Stomach (tissue), 8 donors: ENCODE measurements at regions not wholly inside any gene's neighbourhood (a gene's known extent, or its start where the extent isn't known, plus 50 kb on each side); places are given as distances from the start of the nearest gene placed in this dataset.

ENCODE experiments used
- DNase-seq, 2 donors: peaks; one replicate each; pipeline versions ENCODE4 v3.0.0 to v3.0.0-alpha.2; 2013 to 2019
- H3K27ac ChIP-seq, 5 donors: fragments of 200-600 bp in 4 of 5; sonication (generic) in 4 of 5; one replicate each; pipeline ENCODE4 v1.5.1; 2013 to 2019; ENCODE audit warnings: mild to moderate bottlenecking in 1 of 5, moderate library complexity in 1 of 5
- H3K27me3 ChIP-seq, 3 donors: fragments of 200-600 bp; sonication (generic); one replicate each; pipeline ENCODE4 v1.5.1; 2017 to 2019; ENCODE audit warnings: mixed run types in 1 of 3
- H3K36me3 ChIP-seq, 4 donors: fragments of 200-600 bp; sonication (generic); 1 replicate in 3 of 4; 2 replicates in 1 of 4; pipeline ENCODE4 v1.5.1; 2016 to 2019
- H3K4me1 ChIP-seq, 4 donors: fragments of 200-600 bp; sonication (generic); one replicate each; pipeline ENCODE4 v1.5.1; 2016 to 2019
- H3K4me3 ChIP-seq, 4 donors: fragments of 200-600 bp; sonication (generic) in 3 of 4; one replicate each; pipeline ENCODE4 v1.5.1; 2016 to 2019; ENCODE audit warnings: mild to moderate bottlenecking in 1 of 4
- H3K9me3 ChIP-seq, 4 donors: fragments of 200-600 bp; sonication (generic); one replicate each; pipeline ENCODE4 v1.5.1; 2016 to 2019
- EP300 ChIP-seq: sonication (generic); formaldehyde crosslinking; IDR thresholded peaks from one replicate; pipeline ENCODE4 v1.6.1; 2017; ENCODE audit warnings: antibody characterized with exemption
- POLR2A ChIP-seq, 4 donors: fragments of 450-650 bp; IDR thresholded peaks; one replicate each; pipeline ENCODE4 v1.6.1; 2016; ENCODE audit warnings: antibody characterized with exemption in 4 of 4, control low read depth in 2 of 4, mild to moderate bottlenecking in 1 of 4, moderate library complexity in 1 of 4
- POLR2AphosphoS5 ChIP-seq, 3 donors: sonication (generic); formaldehyde crosslinking; IDR thresholded peaks; one replicate each; pipeline ENCODE4 v1.6.1; 2016; ENCODE audit warnings: antibody characterized with exemption in 3 of 3
- WGBS, 5 donors: extraction: QIAGEN DNeasy Blood & Tissue Kit in 3 of 5; methylation state at CpG; one replicate each; pipeline versions ENCODE4 v1.1.5 to v1.1.7; 2013 to 2018; 5-methylcytosine and 5-hydroxymethylcytosine counted together
- intact Hi-C: fragments of 100-400 bp; cut with DNase I; formaldehyde crosslinking; loops from one replicate; pipeline ENCODE4 v1.15.1; 2023; ENCODE audit warnings: low total_unique reads
- TF ChIP-seq, protein P1 (sequence below), 7 experiments: fragments of 450-650 bp in 4 of 7; fragments of 200-600 bp in 3 of 7; sonication (generic) in 3 of 7; IDR thresholded peaks; one replicate each; pipeline ENCODE4 v1.5.1; 2016 to 2019; ENCODE audit warnings: antibody characterized with exemption in 7 of 7, control low read depth in 2 of 7, mild to moderate bottlenecking in 1 of 7
- donor health status: healthy with polysubstance abuse.
- donor health status: Bipolar disorder and iron deficiency.
- donor health status: healthy.

GRCh38 chr14:84532016-84532415 lies 997.9 kb upstream of the FLRT2 start:
- no peaks in the 10 kb centered on the region for H3K9me3 ChIP-seq
- intact Hi-C loops, result no loop called here

DNA sequence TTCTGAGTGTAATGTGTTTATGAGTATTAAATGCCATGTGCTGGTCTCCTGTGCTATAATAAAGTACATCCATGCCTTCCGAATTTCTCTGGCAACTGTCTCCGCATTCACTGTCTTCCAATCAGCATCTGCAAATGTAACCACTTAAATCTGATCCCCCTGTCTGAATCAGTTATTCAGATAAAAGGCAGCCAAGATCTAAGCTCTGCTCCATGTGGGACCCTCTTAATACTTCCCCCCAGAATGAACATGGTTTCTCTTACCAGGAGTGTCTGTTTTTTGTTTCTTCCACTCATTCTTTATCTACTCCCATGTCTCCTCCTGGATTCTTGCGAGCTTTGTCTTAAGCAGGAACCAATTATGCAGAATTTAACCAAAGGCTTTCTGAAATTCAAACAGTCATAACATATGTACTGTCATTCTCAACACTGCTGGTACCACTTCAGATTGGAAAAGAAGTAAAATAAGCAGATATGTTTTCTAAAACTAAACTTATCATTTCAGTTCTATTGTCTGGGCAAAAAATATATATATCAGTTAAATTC lies 996.7 kb upstream of the FLRT2 start:
- DNase-seq, result no peak
- H3K36me3 ChIP-seq, result no peaks in the 10 kb centered on the region
- H3K4me3 ChIP-seq, result no peak overlapping the region
- TF ChIP-seq EP300, result no peak
- no peak for TF ChIP-seq POLR2A (IDR thresholded peaks at IDR 0.05)
- no peak for TF ChIP-seq POLR2AphosphoS5 (IDR thresholded peaks at IDR 0.05)
- TF ChIP-seq, protein P1, sequence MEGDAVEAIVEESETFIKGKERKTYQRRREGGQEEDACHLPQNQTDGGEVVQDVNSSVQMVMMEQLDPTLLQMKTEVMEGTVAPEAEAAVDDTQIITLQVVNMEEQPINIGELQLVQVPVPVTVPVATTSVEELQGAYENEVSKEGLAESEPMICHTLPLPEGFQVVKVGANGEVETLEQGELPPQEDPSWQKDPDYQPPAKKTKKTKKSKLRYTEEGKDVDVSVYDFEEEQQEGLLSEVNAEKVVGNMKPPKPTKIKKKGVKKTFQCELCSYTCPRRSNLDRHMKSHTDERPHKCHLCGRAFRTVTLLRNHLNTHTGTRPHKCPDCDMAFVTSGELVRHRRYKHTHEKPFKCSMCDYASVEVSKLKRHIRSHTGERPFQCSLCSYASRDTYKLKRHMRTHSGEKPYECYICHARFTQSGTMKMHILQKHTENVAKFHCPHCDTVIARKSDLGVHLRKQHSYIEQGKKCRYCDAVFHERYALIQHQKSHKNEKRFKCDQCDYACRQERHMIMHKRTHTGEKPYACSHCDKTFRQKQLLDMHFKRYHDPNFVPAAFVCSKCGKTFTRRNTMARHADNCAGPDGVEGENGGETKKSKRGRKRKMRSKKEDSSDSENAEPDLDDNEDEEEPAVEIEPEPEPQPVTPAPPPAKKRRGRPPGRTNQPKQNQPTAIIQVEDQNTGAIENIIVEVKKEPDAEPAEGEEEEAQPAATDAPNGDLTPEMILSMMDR (IDR thresholded peaks at IDR 0.05), result no peak
- H3K27me3 ChIP-seq, result no peaks in the 10 kb centered on the region
- no peak overlapping the region for H3K27ac ChIP-seq
- intact Hi-C loops, result no loop called here
- H3K4me1 ChIP-seq, result no peaks in the 10 kb centered on the region
- H3K9me3 ChIP-seq, result no peaks in the 10 kb centered on the region
- WGBS, 5 donors, result 87 to 95% (median 93%) methylated on average over 3 of the region's 3 CpGs

More at GRCh38 chr14:84532016-84532415, 997.9 kb upstream of the FLRT2 start:
- Histone ChIP-seq H3K27me3 (no peaks in the 10 kb centered on the region), H3K4me3 (no peak overlapping the region), H3K36me3 (no peaks in the 10 kb centered on the region), H3K4me1 (no peaks in the 10 kb centered on the region), H3K27ac (no peak overlapping the region)
- WGBS, 5 donors, result 88 to 100% (median 94%) methylated on average over 2 of the region's 2 CpGs
- no peak for DNase-seq
- TF ChIP-seq EP300 (no peak), POLR2AphosphoS5 (IDR thresholded peaks at IDR 0.05) (no peak), POLR2A (IDR thresholded peaks at IDR 0.05) (no peak)
- TF ChIP-seq, protein P1 (IDR thresholded peaks at IDR 0.05), result no peak

- 77 to 90% (median 83%) methylated on average over 4 of the region's 4 CpGs for WGBS, 5 donors
- H3K27me3 ChIP-seq, result no peaks in the 10 kb centered on the region
- intact Hi-C loops, result no loop called here
- H3K27ac ChIP-seq, result no peak overlapping the region
- H3K9me3 ChIP-seq, result no peaks in the 10 kb centered on the region
- TF ChIP-seq POLR2AphosphoS5 (IDR thresholded peaks at IDR 0.05), result no peak
- TF ChIP-seq POLR2A (IDR thresholded peaks at IDR 0.05), result no peak
- TF ChIP-seq EP300, result no peak
- no peaks in the 10 kb centered on the region for H3K4me1 ChIP-seq
- no peaks in the 10 kb centered on the region for H3K36me3 ChIP-seq
- no peak for DNase-seq
- no peak overlapping the region for H3K4me3 ChIP-seq
Measured at GRCh38 chr14:84533791-84534190, 996.2 kb upstream of the FLRT2 start.

DNA sequence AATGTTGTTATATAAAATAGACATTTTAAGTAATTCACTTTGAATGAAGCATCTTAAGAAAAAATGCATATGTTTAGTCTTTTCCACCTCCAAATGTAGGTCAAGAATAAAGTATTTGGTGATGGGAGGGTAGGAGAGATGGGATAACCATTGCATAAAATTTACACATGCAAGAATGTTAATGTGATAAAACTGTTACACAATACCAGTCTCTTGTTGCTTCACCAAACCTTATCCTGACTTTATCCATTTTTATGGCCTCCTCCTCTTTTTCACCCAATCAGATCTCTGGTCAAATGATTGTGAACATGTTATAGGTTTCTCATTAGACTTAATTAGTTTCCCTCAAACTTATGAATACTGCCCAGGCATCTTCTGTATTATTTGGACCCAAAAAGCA lies 994.5 kb upstream of the FLRT2 start:
- Histone ChIP-seq H3K4me3 (no peak overlapping the region), H3K36me3 (no peaks in the 10 kb centered on the region), H3K27me3 (no peaks in the 10 kb centered on the region), H3K27ac (no peak overlapping the region), H3K9me3 (no peaks in the 10 kb centered on the region), H3K4me1 (no peaks in the 10 kb centered on the region)
- DNase-seq, result no peak
- TF ChIP-seq POLR2AphosphoS5 (IDR thresholded peaks at IDR 0.05), result no peak
- no peak for TF ChIP-seq EP300
- TF ChIP-seq POLR2A (IDR thresholded peaks at IDR 0.05), result no peak
- TF ChIP-seq, protein P1 (IDR thresholded peaks at IDR 0.05), result no peak
- intact Hi-C loops, result no loop called here

DNA sequence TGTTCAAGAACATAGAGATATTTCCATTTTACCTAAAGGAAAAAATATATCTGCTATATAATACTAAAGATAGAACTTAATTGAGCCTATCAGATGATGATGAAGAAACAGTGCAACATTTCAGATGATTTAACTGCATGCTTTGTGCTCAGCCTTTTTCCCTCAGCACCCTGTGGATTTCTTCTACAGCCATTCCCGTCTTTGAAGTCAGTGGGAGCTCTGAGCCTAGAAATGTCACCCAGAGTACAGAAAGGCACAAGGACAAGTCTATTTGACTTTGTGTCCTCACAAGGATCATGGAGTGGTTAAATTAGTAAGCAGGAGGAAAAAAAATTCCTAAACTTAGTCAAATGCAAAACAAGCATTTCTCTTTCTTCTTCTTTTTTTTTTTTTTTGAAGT lies 994.0 kb upstream of the FLRT2 start:
- intact Hi-C loops, result no loop called here
- no peak for TF ChIP-seq EP300
- TF ChIP-seq POLR2A (IDR thresholded peaks at IDR 0.05), result no peak
- TF ChIP-seq POLR2AphosphoS5 (IDR thresholded peaks at IDR 0.05), result no peak
- TF ChIP-seq, protein P1 (IDR thresholded peaks at IDR 0.05), result no peak
- no peaks in the 10 kb centered on the region for H3K36me3 ChIP-seq
- H3K27me3 ChIP-seq, result no peaks in the 10 kb centered on the region
- 71 to 100% (median 76%) methylated on average over 1 of the region's 1 CpG for WGBS, 5 donors
- no peaks in the 10 kb centered on the region for H3K4me1 ChIP-seq
- H3K4me3 ChIP-seq, result no peak overlapping the region
- no peak overlapping the region for H3K27ac ChIP-seq
- no peak for DNase-seq
- no peaks in the 10 kb centered on the region for H3K9me3 ChIP-seq
